Kidney glomerular epithelial cell (primary cell): ENCODE measurements at regions not wholly inside any gene's neighbourhood (a gene's known extent, or its start where the extent isn't known, plus 50 kb on each side); places are given as distances from the start of the nearest gene placed in this dataset.

Source experiments
- DNase-seq: peaks from one replicate; lab custom pipeline; 2025; lab: John Stamatoyannopoulos, UW

DNA sequence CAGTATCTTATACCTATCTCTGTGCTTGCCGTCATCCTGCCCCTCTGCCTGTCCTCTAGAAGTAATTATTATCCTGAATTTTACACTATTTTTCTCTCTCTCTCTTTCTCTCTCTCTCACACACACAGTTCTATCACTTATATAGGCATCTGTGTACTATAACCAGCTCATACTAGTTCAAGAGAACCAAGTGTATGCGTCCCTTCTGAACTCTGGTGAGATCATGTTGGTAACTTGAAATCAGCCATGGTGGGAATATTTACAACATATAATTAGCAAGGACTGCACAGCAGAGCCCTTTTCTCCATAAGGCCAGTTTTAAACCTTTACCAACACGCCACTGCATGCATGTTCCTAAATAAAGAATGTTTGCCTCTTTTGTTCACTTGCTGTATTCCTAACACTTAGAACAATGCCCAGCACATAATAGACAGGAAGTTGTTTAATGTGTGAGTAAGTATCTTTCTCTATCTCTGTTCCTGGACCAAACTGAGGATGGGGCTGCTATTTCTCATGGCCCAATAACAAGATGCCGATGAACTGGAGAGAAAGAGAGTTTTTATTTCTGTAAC lies 51.1 kb upstream of the IL21 start:
- no peak for DNase-seq

DNA sequence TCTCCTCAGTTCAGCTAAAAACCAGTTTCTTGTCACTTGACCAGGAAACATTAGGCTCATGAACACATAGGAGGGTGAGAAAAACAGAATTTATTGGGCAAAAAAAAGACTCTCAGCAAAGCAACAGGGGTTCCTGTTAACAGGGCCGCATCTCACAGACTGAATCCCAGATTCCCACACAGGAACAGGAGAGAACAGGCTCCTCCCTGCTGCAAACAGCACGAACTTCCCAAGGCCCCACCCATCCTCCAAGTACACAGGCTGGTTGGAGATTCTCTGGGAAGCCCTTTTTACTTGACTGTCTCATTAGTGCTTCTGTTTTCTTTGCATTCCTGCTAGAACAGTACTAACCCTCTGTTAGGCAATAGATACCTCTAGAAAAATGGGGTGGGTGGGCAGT lies 52.4 kb upstream of the IL21 start:
- no peak for DNase-seq

DNA sequence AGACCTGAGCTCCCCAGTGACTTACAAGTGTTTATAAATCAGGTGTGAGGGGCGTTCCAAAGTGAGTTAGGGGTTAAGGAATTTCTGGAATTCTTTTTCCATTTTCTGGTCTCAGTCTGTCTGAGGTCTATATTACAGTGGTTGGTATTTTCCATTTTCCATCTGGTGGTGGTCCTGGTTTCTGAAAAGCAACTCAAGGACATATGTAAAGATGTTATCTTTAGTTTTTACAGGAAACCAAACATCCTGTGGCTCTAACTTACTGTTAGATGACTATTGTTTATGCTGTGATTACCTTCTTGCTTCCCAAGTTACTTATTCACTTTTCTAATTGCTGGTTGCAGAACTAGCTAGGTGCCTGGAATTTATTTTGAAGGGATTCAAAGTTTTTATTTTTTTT lies 53.5 kb upstream of the IL21 start:
- peak; percentile 63 for DNase-seq

DNA sequence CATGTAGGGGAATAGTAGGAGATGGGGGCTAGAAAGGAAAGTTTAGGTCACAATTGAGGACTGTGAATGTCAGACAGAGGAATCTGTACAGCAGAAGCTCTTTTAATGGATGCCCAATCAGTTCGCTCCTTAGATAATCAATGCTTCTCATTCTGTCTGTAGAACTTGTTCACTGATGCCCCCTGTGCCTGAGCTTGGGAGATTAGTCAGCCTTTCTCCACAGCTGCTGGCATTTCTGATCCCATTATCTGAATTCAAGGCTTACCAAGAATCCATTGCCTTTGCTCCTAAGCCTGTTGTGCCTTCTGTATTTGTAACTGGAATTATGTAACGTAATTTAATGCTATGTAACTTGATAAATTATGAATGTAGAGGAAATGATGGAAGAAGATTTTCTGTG lies 53.2 kb upstream of the BBS12 start:
- DNase-seq, result no peak

DNA sequence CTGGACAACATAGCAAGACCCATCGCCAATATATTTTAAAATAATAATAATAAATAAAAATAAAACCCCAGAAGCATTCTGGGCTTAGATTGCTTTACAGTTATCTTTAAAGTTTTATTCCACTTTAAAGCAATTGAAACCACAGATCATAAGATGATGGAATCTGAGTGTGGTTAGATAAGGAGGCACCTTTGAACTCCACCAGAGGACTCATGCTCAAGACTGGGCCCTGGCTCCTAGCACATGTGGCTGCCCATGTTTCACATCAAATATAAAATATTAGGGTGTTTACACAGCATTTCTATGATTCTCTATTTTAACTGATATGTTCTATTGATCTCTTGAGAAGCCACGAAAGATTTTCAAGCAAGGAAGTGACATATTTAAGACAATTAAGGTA lies 52.6 kb upstream of the BBS12 start:
- DNase-seq, result no peak

DNA sequence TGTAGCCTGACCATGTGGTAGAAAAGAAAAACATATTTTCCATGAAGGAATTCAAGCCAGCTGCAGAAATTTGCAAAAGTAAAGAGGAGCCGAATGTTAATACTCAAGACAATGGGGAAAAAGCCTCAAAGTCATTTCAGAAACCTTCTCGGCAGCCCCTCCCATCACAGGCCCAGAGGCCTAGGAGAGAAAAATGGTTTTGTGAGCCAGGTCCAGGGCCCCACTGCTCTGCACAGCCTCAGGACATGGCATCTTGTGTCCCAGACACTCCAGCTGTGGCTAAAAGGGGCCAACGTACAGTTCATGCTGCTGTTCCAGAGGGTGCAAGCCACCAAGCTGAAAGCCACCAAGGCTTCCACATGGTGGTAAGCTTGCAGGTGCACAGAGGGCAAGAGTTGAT lies 50.9 kb upstream of the BBS12 start:
- no peak for DNase-seq
